ENCODE measurements at regions not wholly inside any gene's neighbourhood (a gene's known extent, or its start where the extent isn't known, plus 50 kb on each side); places are given as distances from the start of the nearest gene placed in this dataset.

DNA sequence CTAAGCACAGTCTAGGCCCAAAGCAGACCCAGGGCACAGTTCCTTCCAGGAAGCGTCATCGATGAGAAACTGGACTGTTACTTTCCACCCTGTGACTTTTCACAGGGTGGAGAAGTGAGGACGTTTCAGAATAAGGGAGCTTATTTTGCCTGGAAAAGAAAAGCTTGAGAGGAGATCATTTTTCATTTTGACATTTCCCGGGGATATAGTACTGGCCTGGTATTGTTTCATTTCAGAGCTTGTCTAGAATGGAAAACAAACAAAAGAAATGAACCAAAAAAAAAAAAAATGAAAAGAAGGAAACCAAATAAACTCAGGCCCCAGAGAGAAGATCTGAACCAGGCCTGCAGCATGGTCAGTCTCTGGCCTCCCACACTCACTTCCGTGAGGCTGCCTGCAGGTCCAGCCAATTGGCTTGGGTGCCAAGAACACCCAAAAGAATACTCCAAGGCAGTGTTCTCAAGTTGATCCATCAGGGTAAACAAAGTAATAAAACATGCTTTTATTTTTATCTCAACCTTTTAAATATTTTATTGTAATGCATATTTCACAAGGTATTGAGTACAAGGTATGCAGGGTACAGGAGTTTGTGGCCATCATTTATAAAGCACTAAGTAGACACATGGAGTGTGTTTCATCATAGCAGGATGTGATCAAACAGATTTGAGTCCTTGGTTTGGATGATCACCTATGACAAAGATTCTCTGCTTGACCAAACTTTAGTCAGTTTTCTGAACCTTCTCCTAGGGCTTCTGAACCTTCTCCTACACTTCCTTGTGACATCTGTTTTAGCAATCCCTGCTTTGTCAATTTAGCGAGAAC is 176.9 kb upstream of the GGTLC1 start:
- H3K4me2 ChIP-seq (ENCODE audit: low read length), result no peak overlapping the region
- H2AFZ ChIP-seq (ENCODE audit: insufficient read depth, low read length, poor library complexity), result no peak overlapping the region
- no peak overlapping the region for H3K23ac ChIP-seq (ENCODE audit: low read length)
- no peak overlapping the region for H4K12ac ChIP-seq (ENCODE audit: low read depth, low read length)
- no peak overlapping the region for H3K9ac ChIP-seq (ENCODE audit: low read length)
- peaks cover 0 to 2% of the 10 kb centered on the region in 2 experiments for H3K4me1 ChIP-seq (ENCODE audit: control insufficient read depth in 1 of 2, insufficient read depth in 2 of 2, low read length in 2 of 2)
- no peak overlapping the region for H2BK12ac ChIP-seq (ENCODE audit: low read length)
- no peak overlapping the region for H2BK5ac ChIP-seq (ENCODE audit: low read depth, low read length, poor library complexity)
- H3K4me3 ChIP-seq (ENCODE audit: low read depth, low read length), result no peak overlapping the region
- no peak overlapping the region for H4K91ac ChIP-seq (ENCODE audit: low read depth, low read length)
- no CpG with 5 or more reads among the region's 6 CpGs for WGBS (ENCODE audit: extremely low coverage, insufficient coverage, insufficient read length)
- H3K79me2 ChIP-seq (ENCODE audit: control insufficient read depth, insufficient read depth, low read length, poor library complexity), result no peaks in the 10 kb centered on the region
- DNase-seq, result no peak
- no peaks in the 10 kb centered on the region for H3K9me3 ChIP-seq (ENCODE audit: insufficient read depth, low read depth, low read length)
- H3K27me3 ChIP-seq (ENCODE audit: insufficient read depth, low read length), result no peaks in the 10 kb centered on the region
- H4K8ac ChIP-seq (ENCODE audit: low read depth, low read length), result no peak overlapping the region
- H2AK5ac ChIP-seq (ENCODE audit: low read length), result no peak overlapping the region
- no peaks in the 10 kb centered on the region for H3K79me1 ChIP-seq (ENCODE audit: low read length)
- no peaks in the 10 kb centered on the region for H3K36me3 ChIP-seq (ENCODE audit: control insufficient read depth in 1 of 2, insufficient read depth in 2 of 2, low read length in 2 of 2)
- no peak overlapping the region for H3K14ac ChIP-seq (ENCODE audit: low read length)
- H2BK120ac ChIP-seq (ENCODE audit: insufficient read depth, low read length, poor library complexity), result no peak overlapping the region
- H3K4ac ChIP-seq (ENCODE audit: low read depth, low read length), result no peak overlapping the region
- no peak overlapping the region for H3K18ac ChIP-seq (ENCODE audit: low read length)
- H3K27ac ChIP-seq (ENCODE audit: low read depth, low read length), result no peak overlapping the region

- DNase-seq, result peak in 1 of 2 donors; percentile 34
- Histone ChIP-seq H2AFZ (ENCODE audit: insufficient read depth, low read length, poor library complexity) (no peak overlapping the region), H3K4me2 (ENCODE audit: low read length) (no peak overlapping the region), H4K12ac (ENCODE audit: low read depth, low read length) (no peak overlapping the region), H3K27me3 (ENCODE audit: insufficient read depth, low read length) (no peaks in the 10 kb centered on the region), H3K27ac (ENCODE audit: low read depth, low read length) (no peak overlapping the region), H3K4me1 (ENCODE audit: control insufficient read depth in 1 of 2, insufficient read depth in 2 of 2, low read length in 2 of 2) (peaks cover 0 to 5% of the 10 kb centered on the region in 2 experiments), H3K23ac (ENCODE audit: low read length) (no peak overlapping the region), H3K9ac (ENCODE audit: low read length) (no peak overlapping the region), H3K79me1 (ENCODE audit: low read length) (no peaks in the 10 kb centered on the region), H3K4ac (ENCODE audit: low read depth, low read length) (no peak overlapping the region), H3K18ac (ENCODE audit: low read length) (no peak overlapping the region), H3K79me2 (ENCODE audit: control insufficient read depth, insufficient read depth, low read length, poor library complexity) (no peaks in the 10 kb centered on the region), H2BK120ac (ENCODE audit: insufficient read depth, low read length, poor library complexity) (no peak overlapping the region), H4K91ac (ENCODE audit: low read depth, low read length) (no peak overlapping the region), H3K36me3 (ENCODE audit: control insufficient read depth in 1 of 2, insufficient read depth in 2 of 2, low read length in 2 of 2) (no peaks in the 10 kb centered on the region), H3K4me3 (ENCODE audit: low read depth, low read length) (no peak overlapping the region), H2BK12ac (ENCODE audit: low read length) (no peak overlapping the region), H2AK5ac (ENCODE audit: low read length) (no peak overlapping the region), H2BK5ac (ENCODE audit: low read depth, low read length, poor library complexity) (no peak overlapping the region), H4K8ac (ENCODE audit: low read depth, low read length) (no peak overlapping the region), H3K14ac (ENCODE audit: low read length) (no peak overlapping the region), H3K9me3 (ENCODE audit: insufficient read depth, low read depth, low read length) (no peaks in the 10 kb centered on the region)
- WGBS (ENCODE audit: extremely low coverage, insufficient coverage, insufficient read length), result no CpG with 5 or more reads among the region's 5 CpGs
Observed at GRCh38 chr20:24164360-24164759, 175.8 kb upstream of the GGTLC1 start.

DNA sequence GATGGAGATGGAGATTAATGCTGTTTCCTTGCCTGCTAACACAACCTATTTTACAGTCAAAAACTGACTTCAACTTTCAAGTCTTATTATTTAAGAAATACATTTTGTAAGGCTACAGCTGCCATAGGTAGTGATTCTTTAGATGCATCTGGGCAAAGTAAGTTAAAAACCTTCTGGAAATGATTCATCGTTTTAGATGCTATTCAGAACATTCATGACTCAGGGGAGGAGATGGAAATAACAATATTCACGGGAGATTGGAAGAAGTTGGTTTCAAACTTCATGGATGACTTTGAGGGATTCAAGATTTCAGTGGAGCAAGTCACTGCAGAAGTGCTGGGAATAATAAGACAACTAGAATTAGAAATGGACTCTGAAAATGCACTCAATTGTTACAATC is 174.9 kb upstream of the GGTLC1 start:
- H3K9ac ChIP-seq (ENCODE audit: low read length), result no peak overlapping the region
- WGBS (ENCODE audit: extremely low coverage, insufficient coverage, insufficient read length), result no CpG with 5 or more reads among the region's 2 CpGs
- H3K4ac ChIP-seq (ENCODE audit: low read depth, low read length), result no peak overlapping the region
- H3K27ac ChIP-seq (ENCODE audit: low read depth, low read length), result no peak overlapping the region
- no peaks in the 10 kb centered on the region for H3K79me2 ChIP-seq (ENCODE audit: control insufficient read depth, insufficient read depth, low read length, poor library complexity)
- no peaks in the 10 kb centered on the region for H3K36me3 ChIP-seq (ENCODE audit: control insufficient read depth in 1 of 2, insufficient read depth in 2 of 2, low read length in 2 of 2)
- H3K4me1 ChIP-seq (ENCODE audit: control insufficient read depth in 1 of 2, insufficient read depth in 2 of 2, low read length in 2 of 2), result peaks cover 0 to 5% of the 10 kb centered on the region in 2 experiments
- H3K4me2 ChIP-seq (ENCODE audit: low read length), result no peak overlapping the region
- H4K8ac ChIP-seq (ENCODE audit: low read depth, low read length), result no peak overlapping the region
- H3K23ac ChIP-seq (ENCODE audit: low read length), result no peak overlapping the region
- H4K12ac ChIP-seq (ENCODE audit: low read depth, low read length), result no peak overlapping the region
- H3K9me3 ChIP-seq (ENCODE audit: insufficient read depth, low read depth, low read length), result no peaks in the 10 kb centered on the region
- no peaks in the 10 kb centered on the region for H3K27me3 ChIP-seq (ENCODE audit: insufficient read depth, low read length)
- no peak overlapping the region for H3K18ac ChIP-seq (ENCODE audit: low read length)
- no peak overlapping the region for H2BK12ac ChIP-seq (ENCODE audit: low read length)
- no peak overlapping the region for H2BK5ac ChIP-seq (ENCODE audit: low read depth, low read length, poor library complexity)
- no peak overlapping the region for H4K91ac ChIP-seq (ENCODE audit: low read depth, low read length)
- peak in 1 of 2 donors; percentile 51 for DNase-seq
- no peak overlapping the region for H2BK120ac ChIP-seq (ENCODE audit: insufficient read depth, low read length, poor library complexity)
- no peak overlapping the region for H3K4me3 ChIP-seq (ENCODE audit: low read depth, low read length)
- H2AK5ac ChIP-seq (ENCODE audit: low read length), result no peak overlapping the region
- H2AFZ ChIP-seq (ENCODE audit: insufficient read depth, low read length, poor library complexity), result no peak overlapping the region
- H3K14ac ChIP-seq (ENCODE audit: low read length), result no peak overlapping the region
- H3K79me1 ChIP-seq (ENCODE audit: low read length), result no peaks in the 10 kb centered on the region

DNA sequence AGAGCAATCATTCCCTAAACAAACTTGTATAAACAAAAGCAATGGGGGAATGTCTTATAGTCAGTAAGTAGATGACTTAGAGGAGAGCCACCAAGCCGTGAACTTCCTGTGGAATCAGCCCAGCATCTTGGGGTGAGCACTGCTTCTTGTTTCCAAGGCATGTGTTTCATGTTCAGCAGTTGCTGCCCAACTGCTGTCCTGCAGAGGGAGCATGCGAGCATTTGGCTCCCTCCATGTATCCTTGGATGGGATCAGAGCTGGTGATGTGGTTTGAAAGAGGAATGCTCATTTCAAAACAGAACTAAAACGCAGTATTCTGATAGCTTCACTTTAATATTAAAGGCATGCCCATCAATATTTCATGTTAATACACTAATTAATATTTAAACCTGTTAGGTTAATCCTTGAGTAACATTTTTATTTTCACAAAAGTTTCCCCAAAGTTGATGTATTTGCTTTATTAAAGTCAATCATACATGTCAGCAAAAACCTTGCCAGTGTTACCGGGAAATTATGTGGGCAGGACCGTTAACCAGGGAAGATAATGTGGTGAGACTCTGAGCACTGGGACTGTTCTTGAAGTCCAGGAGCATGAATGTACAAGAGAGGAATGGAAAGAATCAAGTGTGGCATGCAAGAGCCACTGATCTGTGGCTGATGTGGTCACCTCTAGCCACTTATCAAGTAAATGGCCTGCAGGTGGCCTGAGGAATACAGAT is 172.1 kb upstream of the GGTLC1 start:
- H3K23ac ChIP-seq (ENCODE audit: low read length), result no peak overlapping the region
- no peak overlapping the region for H4K12ac ChIP-seq (ENCODE audit: low read depth, low read length)
- H3K4me3 ChIP-seq (ENCODE audit: low read depth, low read length), result no peak overlapping the region
- no peaks in the 10 kb centered on the region for H3K79me1 ChIP-seq (ENCODE audit: low read length)
- peaks cover 0 to 4% of the 10 kb centered on the region in 2 experiments for H3K4me1 ChIP-seq (ENCODE audit: control insufficient read depth in 1 of 2, insufficient read depth in 2 of 2, low read length in 2 of 2)
- H2BK12ac ChIP-seq (ENCODE audit: low read length), result no peak overlapping the region
- no peak overlapping the region for H3K4me2 ChIP-seq (ENCODE audit: low read length)
- H2AFZ ChIP-seq (ENCODE audit: insufficient read depth, low read length, poor library complexity), result no peak overlapping the region
- H3K18ac ChIP-seq (ENCODE audit: low read length), result no peak overlapping the region
- no peaks in the 10 kb centered on the region for H3K79me2 ChIP-seq (ENCODE audit: control insufficient read depth, insufficient read depth, low read length, poor library complexity)
- no peak overlapping the region for H2AK5ac ChIP-seq (ENCODE audit: low read length)
- H2BK5ac ChIP-seq (ENCODE audit: low read depth, low read length, poor library complexity), result no peak overlapping the region
- H3K27me3 ChIP-seq (ENCODE audit: insufficient read depth, low read length), result no peaks in the 10 kb centered on the region
- H3K14ac ChIP-seq (ENCODE audit: low read length), result no peak overlapping the region
- no peak overlapping the region for H3K27ac ChIP-seq (ENCODE audit: low read depth, low read length)
- no peak overlapping the region for H3K9ac ChIP-seq (ENCODE audit: low read length)
- H2BK120ac ChIP-seq (ENCODE audit: insufficient read depth, low read length, poor library complexity), result no peak overlapping the region
- H3K4ac ChIP-seq (ENCODE audit: low read depth, low read length), result no peak overlapping the region
- WGBS (ENCODE audit: extremely low coverage, insufficient coverage, insufficient read length), result no CpG with 5 or more reads among the region's 5 CpGs
- no peak overlapping the region for H4K8ac ChIP-seq (ENCODE audit: low read depth, low read length)
- no peak overlapping the region for H4K91ac ChIP-seq (ENCODE audit: low read depth, low read length)
- peaks cover 1% of the 10 kb centered on the region for H3K9me3 ChIP-seq (ENCODE audit: insufficient read depth, low read depth, low read length)
- DNase-seq, result peak; percentile 71 to 79
- H3K36me3 ChIP-seq (ENCODE audit: control insufficient read depth in 1 of 2, insufficient read depth in 2 of 2, low read length in 2 of 2), result no peaks in the 10 kb centered on the region

All from trophoblast cell (in vitro differentiated cells and primary cell).